GM18505 (cell line): ENCODE measurements at regions not wholly inside any gene's neighbourhood (a gene's known extent, or its start where the extent isn't known, plus 50 kb on each side); places are given as distances from the start of the nearest gene placed in this dataset.

Source experiments
- ATAC-seq: cut with Tn5 transposase; IDR thresholded peaks from one replicate; pipeline ENCODE4 v1.9.1; 2021; ENCODE audit not compliant: unreplicated experiment
- POLR2A ChIP-seq: IDR thresholded peaks from 4 replicates; pipeline ENCODE4 v1.6.1; 2011; ENCODE audit warnings: borderline replicate concordance; ENCODE audit not compliant: insufficient read depth, insufficient read length; ENCODE audit errors: extremely low read depth

DNA sequence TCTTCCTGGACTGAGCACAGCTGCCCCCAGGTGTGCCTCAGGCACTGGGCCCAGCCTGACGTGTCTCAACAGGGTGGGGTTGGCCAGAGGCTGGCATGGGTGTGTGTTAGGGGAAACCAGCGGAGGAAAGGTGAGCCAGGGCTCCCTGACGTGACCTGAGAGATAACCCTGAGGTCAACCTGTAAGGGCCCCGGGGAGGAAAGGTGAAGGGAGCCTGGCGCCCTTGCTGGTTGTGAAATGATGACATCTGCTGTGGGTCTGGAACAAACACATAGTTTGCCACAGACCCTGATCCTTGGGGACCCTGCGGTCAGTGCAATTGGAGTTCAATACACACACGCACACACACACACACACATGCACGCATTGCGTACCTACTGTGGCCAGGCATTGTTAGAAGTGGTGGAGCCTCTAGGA is 100.2 kb upstream of the TLE3 start:
- ATAC-seq = no peak
- no peak for TF ChIP-seq POLR2A

DNA sequence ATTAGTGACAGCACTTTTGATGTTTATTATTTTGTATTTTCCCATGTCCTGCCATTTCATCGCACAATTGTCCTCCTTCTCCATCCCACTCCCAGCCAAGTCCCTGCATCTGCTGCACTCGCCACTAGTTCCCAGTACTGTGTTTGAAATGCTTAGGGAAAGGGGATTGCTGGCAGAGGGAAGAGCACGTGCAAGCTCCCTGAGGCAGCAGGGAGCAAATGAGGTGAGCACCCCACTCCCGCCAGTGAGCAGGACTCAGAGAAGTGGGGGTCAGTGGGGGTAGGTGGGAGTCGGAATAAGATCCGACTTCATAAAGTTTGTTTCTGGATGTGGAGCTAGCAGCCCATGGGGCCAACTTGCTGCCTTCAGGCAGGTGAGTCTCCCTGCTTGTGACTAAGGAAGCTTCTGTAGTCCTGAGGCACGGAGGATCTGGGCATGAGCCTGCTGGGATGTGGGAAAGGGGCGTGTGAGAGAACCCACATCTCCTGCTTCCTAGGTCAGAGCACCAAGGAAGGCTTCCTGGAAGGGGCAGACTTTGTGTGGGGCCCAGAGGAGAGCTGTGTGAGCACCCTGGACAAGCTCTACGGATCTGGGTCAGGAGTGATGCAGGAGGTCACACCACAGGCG is 99.7 kb upstream of the TLE3 start:
- ATAC-seq = no peak
- TF ChIP-seq POLR2A = no peak

DNA sequence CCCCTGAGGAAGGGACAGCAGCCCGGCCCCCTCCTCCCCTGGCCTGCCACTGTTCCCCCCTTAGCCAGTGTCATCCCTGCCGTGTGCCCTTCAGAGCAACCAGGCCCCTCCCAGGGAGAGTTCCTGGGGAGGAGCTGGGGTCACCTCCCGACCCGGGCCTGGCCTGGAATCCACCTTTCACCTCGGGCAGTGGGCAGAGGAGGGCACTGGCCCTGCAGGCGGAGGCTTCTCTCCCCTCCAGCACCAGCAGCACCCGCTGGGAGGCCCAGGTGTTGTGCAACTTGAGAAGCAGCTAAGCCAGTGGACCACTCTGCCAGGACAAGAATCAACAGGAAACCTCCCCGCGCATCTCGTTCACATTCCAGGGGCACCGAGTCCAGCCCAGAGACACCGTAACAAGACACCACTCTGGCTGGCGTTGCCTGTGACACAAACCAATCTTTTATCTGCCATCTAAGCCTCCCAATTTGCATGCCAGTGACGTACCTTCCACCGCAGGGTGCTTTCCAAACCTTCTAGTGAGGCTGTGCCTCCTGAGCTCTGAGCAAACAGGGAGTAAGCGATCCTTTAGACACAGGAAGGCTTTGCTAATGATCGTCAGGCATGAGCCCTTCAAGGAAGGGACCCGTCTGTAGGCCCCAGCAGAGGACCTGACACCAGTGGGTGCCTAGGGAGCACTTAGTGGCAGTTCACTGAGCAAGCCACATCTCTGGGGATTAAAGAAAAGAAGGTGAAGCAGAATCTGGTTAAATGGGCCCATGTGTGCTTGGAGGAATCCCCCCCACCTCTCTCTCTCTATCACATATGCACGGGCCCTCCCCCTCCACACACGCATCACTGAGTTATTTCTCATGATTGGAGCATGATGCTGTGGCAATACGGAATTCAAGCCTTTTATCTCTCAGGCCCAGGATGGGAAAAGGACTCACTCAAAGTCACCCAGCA is 98.9 kb upstream of the TLE3 start:
- no peak for ATAC-seq
- no peak for TF ChIP-seq POLR2A

GRCh38 chr15:70195587-70196305 is 98.0 kb upstream of the TLE3 start:
- ATAC-seq = no peak
- TF ChIP-seq POLR2A = no peak

GRCh38 chr15:70195171-70195570 is 97.5 kb upstream of the TLE3 start:
- no peak for TF ChIP-seq POLR2A
- ATAC-seq = no peak

- no peak for TF ChIP-seq POLR2A
- no peak for ATAC-seq
Observed at GRCh38 chr15:70194266-70194665, 96.5 kb upstream of the TLE3 start.

DNA sequence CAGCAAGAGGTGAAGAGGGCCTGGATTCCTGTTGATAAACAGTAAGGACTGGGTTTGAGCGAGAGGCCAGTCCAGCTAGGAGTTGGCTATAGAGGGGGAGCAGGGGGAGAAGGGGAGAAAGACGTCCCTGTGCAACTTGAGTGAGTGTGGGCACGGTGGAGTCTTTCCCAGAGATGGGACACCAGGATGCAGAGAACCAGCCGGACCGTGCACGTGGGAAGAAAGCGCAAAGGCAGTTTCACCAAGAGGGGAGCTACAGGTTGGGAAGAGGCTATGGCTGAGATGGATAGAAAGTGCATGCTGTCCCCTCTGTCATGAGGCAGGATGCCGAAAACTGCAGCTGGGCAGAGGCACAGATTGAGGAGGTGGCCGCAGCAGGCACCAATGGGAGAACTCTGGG is 96.0 kb upstream of the TLE3 start:
- no peak for TF ChIP-seq POLR2A
- no peak for ATAC-seq

DNA sequence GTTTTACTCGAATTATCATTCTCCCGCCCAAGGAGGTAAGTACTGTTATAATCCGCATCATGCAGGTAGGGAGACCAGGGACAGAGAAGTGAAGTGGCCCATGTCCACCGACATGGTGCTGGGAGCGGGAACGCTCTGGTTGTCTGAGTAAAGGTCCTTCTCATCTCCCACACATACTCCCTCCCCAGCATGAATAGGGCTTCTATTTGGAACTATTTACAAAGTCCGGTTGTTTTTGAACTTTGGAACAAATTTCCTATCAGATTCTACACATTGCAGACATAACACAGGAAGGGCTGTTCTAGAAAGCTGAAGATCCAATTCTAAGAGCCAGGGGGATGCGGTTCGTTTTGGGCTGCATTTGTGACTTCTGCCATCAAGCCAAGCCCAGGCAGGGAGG is 94.8 kb upstream of the TLE3 start:
- TF ChIP-seq POLR2A = no peak
- no peak for ATAC-seq

DNA sequence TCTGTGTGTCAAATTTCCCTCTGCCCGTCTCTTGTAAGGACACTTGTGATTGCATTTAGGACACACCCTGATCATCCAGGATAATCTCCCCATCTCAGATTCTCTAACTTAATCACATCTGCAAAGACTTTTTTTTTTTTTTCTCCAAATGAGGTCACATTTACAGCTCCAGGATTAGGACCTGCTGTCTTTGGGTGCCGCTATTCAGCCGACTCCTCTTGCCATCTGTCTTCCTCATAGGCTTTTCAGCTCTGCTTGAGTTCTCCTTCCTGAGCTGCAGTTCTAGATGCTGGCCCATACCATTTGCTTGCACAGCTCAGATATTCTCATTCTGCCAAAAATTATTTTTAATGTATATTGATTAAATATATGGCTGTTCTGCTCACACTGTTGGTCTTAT is 94.3 kb upstream of the TLE3 start:
- TF ChIP-seq POLR2A = no peak
- no peak for ATAC-seq

DNA sequence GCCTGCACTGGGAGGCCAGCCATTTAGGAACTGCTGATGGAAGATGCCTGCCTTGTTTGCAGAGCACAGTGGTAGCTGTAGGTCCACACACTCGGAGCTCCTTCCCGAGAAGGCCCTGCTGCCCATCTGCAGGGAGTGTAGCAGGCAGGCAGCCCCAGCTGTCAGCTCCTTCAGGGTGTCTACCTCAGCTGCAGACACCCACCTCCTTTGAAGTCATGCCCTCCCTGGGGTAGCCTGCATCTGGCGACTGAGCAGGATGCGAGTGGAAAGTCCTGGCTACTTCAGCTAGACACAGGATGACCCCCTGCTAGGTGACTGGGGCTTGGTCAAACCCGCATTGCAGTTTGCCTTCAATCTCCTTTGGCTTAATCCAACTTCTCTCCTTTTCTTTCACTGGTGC is 93.2 kb upstream of the TLE3 start:
- ATAC-seq = no peak
- no peak for TF ChIP-seq POLR2A

DNA sequence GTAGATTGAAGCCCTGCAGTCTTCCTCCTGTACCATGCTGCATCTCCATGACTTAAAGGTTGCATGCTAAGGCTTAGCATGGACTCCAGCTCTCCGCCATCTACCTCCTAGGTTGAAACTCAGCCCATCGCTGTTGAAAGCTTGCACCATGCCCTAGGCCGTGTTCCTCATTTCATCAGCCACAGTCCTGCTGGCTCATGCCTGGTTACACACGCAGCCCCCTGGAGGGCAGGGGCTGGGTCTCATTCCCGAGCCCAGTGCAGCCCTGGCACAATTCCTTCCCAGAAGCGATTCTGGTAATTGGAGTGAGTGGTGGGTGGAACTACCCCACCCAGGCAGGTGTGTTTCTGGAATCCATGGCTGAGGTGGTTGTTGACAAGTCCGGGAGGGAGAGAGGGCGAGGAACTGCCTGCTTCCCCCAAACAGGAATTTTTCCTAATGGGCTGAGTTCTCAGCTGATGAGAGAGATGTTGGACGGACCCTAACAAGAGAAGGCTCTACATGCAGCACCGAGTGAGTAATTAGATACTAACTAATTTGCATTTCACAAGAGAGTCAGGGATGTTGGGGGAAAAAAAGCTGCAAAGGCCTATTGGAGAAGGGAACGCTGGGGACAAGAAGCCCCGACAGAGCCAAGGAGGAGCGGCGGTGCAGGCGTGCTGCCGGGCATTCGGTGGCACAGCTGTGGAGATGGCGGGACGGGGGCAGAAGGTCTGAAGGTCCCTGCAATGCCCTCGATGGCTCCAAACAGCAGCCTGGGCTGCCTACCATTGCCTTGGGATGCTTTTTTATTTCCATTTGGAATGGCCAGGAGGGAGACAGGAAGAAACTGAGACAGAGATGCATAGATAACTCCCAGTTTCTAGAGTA is 92.3 kb upstream of the TLE3 start:
- no peak for TF ChIP-seq POLR2A
- ATAC-seq = no peak

- TF ChIP-seq POLR2A = no peak
- ATAC-seq = no peak
Observed at GRCh38 chr15:70188286-70188685, 90.6 kb upstream of the TLE3 start.

- ATAC-seq = no peak
- no peak for TF ChIP-seq POLR2A
Observed at GRCh38 chr15:70187331-70187730, 89.6 kb upstream of the TLE3 start.
